ENCODE measurements at regions not wholly inside any gene's neighbourhood (a gene's known extent, or its start where the extent isn't known, plus 50 kb on each side); places are given as distances from the start of the nearest gene placed in this dataset.

DNA sequence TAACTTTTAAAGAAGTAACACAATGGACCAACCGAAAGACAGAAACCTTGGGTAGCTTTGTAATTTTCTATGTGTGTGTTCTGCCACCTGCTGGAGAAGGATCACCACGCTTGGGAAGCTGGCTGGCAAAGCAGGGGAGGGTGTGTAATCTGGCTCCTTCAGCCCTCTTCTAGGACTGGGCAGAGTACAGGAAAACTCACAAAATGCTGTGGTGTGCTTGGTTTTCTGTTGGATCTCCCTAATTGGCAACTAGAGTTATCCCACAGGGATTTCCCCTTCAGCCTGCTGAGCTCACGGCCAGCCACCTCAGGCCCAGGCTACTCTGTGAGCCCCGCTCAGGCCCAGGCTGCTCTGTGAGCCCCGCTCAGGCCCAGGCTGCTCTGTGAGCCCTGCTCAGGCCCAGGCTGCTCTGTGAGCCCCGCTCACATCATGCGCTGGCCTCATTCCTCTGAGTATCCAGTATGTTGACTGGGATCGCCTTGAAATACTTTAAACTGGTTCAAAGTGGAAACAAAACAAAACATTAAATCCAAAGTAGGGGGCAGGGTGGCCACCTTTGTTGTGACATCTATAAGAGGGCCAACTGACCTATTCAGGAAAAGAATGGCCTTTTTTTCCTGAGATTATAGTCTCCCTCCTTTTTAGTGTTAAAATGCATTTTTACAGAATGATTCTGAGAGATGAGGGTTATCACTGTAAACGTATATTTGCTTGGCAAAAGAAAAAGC is 52.0 kb upstream of the RNU6-8 start:
- Mint-ChIP-seq H3K27me3 (ENCODE audit: low read depth) (no peaks in the 10 kb centered on the region), H3K9me3 (no peaks in the 10 kb centered on the region), H3K36me3 (ENCODE audit: insufficient read depth) (no peaks in the 10 kb centered on the region), H3K4me3 (no peak overlapping the region), H3K4me1 (ENCODE audit: low read depth) (peaks cover 10% of the 10 kb centered on the region)
- DNase-seq (peak; percentile 37), ATAC-seq (peak; percentile 52 to 55)

DNA sequence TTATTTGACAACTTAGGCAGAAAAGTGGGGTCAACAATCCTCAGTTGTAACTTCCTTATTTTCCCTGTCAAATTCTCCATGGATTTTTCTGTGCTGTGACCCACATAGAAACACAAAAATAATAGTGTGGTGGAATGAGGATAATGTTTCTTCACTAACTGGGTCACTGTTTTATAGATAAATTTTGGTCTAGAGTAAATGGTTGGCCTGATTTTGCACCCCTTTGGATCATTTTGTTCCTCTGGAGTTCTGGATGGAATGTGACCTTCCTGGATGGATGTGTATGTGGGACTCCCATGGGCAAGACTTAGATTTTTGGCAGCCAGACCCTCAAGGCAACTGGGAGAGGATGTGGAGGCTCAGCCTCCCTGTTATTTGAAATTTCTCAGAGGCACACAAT is 52.7 kb upstream of the RNU6-8 start:
- no peaks in the 10 kb centered on the region for H3K9me3 Mint-ChIP-seq
- H3K27me3 Mint-ChIP-seq (ENCODE audit: low read depth) = no peaks in the 10 kb centered on the region
- no peak overlapping the region for H3K4me3 Mint-ChIP-seq
- peaks cover 10% of the 10 kb centered on the region for H3K4me1 Mint-ChIP-seq (ENCODE audit: low read depth)
- no peak for DNase-seq
- ATAC-seq = no peak
- no peaks in the 10 kb centered on the region for H3K36me3 Mint-ChIP-seq (ENCODE audit: insufficient read depth)

DNA sequence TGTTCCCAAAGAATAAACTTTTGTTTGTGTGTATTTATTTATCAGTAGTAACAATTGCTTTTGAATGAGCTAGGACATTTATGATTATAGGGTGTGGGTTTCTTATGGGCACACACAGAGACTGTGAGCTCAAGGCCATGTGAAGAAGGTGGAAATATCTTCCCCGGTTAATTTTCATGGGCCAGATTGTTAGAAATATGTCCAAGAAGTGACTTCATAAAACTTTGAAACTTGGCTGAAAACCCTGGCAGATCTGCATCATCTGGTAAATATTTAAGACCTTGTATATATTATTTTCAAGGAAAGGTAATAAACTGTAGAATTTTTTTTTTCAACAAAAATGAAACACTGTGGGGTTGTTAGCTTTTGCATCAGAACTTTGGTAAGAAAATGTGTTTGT is 53.5 kb upstream of the RNU6-8 start:
- Mint-ChIP-seq H3K27me3 (ENCODE audit: low read depth) (no peaks in the 10 kb centered on the region), H3K36me3 (ENCODE audit: insufficient read depth) (no peaks in the 10 kb centered on the region), H3K4me1 (ENCODE audit: low read depth) (peaks cover 10% of the 10 kb centered on the region), H3K4me3 (no peak overlapping the region), H3K9me3 (no peaks in the 10 kb centered on the region)
- DNase-seq (no peak), ATAC-seq (no peak)

DNA sequence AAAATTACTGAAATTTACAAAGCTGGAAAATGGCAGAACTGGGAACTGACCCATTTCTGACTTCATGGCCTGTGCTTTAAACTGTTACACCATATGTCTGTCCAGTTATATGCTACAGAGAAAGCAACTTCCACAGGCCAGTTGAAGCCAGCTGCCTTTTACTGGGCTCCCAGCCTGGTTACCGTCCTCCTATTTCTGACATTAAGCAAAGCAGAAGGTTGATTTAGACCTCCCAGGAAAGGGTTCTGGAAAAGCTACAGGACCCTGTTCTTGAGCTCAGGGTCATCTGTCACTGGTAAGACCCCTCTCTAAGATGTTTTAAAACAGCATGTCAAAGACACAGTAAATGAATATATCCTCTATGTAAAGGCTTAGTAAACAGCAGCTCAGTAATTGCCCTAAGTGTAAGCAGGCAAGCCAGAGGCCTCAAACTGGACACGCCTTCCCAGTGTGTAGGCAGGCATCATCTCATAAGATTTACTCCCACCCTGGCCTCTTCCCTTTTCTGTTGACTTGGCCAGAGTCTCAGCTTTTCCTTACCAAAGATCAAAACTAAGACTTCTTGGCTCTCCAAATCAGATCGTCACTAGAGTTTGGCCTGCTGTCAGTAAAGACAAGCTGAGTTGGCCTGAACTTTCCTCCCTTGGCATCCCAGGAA is 55.4 kb upstream of the RNU6-8 start:
- no peak for DNase-seq

DNA sequence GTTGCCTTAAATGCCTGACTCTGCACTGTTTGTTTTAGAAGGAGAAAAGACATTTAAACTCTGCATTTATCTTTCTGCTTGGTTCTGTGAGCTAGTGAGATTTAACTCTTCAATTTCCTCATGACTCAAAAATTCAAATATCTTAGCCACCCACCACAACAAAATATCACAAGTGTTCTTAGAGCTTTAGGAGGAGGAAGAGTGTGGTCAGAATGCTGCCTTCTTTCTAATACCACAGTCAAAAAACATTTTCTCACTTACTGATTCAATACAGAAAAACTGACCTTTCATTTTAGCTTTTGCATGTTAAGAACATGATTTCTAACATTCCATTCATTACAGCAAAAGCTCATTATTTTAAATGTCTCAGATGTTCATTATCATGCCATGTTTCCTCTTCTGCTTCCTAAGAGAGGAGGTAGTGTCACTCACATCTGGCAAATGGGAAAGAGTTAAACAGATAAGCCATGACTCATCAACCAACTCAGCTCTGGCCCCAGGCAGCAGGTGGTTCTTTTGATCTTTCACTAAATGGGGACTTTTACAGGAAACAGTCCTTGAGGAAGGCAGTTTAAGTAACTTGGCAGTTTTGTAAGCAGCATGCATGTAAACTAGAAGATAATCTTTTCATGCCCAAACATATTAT is 56.4 kb upstream of the RNU6-8 start:
- DNase-seq = no peak
- H3K27me3 Mint-ChIP-seq (ENCODE audit: low read depth) = no peaks in the 10 kb centered on the region
- no peaks in the 10 kb centered on the region for H3K36me3 Mint-ChIP-seq (ENCODE audit: insufficient read depth)
- peaks cover 10% of the 10 kb centered on the region for H3K4me1 Mint-ChIP-seq (ENCODE audit: low read depth)
- ATAC-seq = peak; percentile 50 to 60
- peaks cover 12% of the 10 kb centered on the region for H3K9me3 Mint-ChIP-seq
- H3K4me3 Mint-ChIP-seq = no peak overlapping the region

More for the DNA sequence above, 55.4 kb upstream of the RNU6-8 start:
- no peak for ATAC-seq
- H3K4me3 Mint-ChIP-seq = no peak overlapping the region
- peaks cover 3% of the 10 kb centered on the region for H3K9me3 Mint-ChIP-seq
- H3K36me3 Mint-ChIP-seq (ENCODE audit: insufficient read depth) = no peaks in the 10 kb centered on the region
- H3K27me3 Mint-ChIP-seq (ENCODE audit: low read depth) = no peaks in the 10 kb centered on the region
- H3K4me1 Mint-ChIP-seq (ENCODE audit: low read depth) = peaks cover 10% of the 10 kb centered on the region

DNA sequence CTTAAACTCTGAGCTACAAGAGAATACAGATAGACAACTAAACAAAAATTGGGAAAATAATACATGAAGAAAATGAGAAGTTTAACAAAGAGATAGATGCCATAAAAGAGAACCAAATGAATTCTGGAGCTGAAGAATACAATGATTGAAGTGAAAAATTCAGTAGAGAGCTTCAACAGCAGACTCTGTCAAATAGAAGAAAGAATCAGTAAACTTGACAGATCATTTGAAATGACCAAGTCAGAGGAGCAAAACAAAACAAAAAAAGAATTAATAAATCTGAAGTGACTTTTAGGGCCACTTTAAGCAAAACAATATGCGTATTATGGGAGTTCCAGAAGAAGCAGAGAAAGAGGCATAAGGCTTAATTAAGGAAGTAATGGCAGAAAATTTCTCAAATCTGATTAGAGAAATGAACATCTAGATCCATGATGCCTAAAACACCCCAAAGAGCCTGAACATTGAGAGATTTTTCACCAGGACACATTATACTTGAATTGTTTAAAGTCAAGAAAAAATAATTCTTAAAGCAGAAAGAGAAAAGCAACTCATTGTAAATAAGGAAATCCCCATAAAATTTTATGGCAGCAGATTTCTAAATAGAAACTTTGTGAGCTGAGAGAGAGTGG is 61.0 kb upstream of the RNU6-8 start:
- DNase-seq (no peak), ATAC-seq (no peak)
- peaks cover 10% of the 10 kb centered on the region for H3K4me1 Mint-ChIP-seq (ENCODE audit: low read depth)
- H3K36me3 Mint-ChIP-seq (ENCODE audit: insufficient read depth) = no peaks in the 10 kb centered on the region
- H3K9me3 Mint-ChIP-seq = peaks cover 17% of the 10 kb centered on the region
- no peak overlapping the region for H3K4me3 Mint-ChIP-seq
- no peaks in the 10 kb centered on the region for H3K27me3 Mint-ChIP-seq (ENCODE audit: low read depth)

DNA sequence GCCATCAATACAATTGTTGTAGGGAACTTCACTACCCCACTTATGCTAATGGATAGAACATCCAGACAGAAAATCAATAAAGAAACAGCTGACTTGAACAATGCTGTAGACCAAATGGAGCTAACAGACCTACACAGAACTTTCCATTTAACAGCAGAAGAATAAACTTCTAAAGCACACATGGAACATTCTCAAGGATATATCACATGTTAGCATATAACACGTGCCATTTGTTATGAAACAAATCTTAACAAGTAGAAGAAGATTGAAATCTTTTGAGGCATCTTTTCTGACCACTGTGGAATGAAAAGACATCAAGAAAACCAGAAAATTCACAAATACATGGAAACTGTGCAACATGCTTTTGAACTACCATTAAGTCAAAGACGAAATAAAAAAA is 62.5 kb upstream of the RNU6-8 start:
- Mint-ChIP-seq H3K4me3 (no peak overlapping the region), H3K36me3 (ENCODE audit: insufficient read depth) (no peaks in the 10 kb centered on the region), H3K4me1 (ENCODE audit: low read depth) (no peaks in the 10 kb centered on the region), H3K9me3 (peaks cover 17% of the 10 kb centered on the region), H3K27me3 (ENCODE audit: low read depth) (no peaks in the 10 kb centered on the region)
- DNase-seq (no peak), ATAC-seq (no peak)

DNA sequence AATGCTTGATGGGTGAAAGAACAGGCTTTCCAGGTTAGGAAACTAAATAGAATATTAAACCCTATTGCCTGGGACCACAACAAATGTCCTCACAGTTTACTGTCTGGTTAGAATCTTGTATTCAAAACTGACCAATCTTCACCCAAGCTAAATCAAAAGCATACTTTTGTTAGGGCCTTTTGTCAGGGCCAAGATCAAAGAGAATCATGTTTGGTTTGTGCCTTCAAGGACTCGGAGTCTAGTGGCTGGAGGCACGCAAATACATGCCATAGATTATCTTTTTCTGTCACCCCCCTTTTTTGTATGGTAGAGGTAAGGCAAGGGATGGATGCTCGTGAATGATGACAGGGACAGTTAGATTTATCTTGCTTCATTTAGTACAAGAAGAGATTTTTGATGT is 51.1 kb upstream of the AKAP6 start:
- no peak overlapping the region for H3K4me3 Mint-ChIP-seq
- no peaks in the 10 kb centered on the region for H3K36me3 Mint-ChIP-seq (ENCODE audit: insufficient read depth)
- peaks cover 25% of the 10 kb centered on the region for H3K9me3 Mint-ChIP-seq
- H3K27me3 Mint-ChIP-seq (ENCODE audit: low read depth) = peaks cover 6% of the 10 kb centered on the region
- no peak for ATAC-seq
- H3K4me1 Mint-ChIP-seq (ENCODE audit: low read depth) = no peaks in the 10 kb centered on the region
- no peak for DNase-seq

All from activated T-cell treated with anti-CD3 and anti-CD28 coated beads, Interleukin-2, amount 50 U/mL, for 4 hours (primary cell).